ENCODE measurements at regions not wholly inside any gene's neighbourhood (a gene's known extent, or its start where the extent isn't known, plus 50 kb on each side); places are given as distances from the start of the nearest gene placed in this dataset.

- Mint-ChIP-seq H3K9me3 (ENCODE audit: unreplicated experiment) (no peaks in the 10 kb centered on the region), H3K4me1 (ENCODE audit: low read depth, unreplicated experiment) (no peaks in the 10 kb centered on the region), H3K27ac (ENCODE audit: unreplicated experiment) (no peak overlapping the region), H3K4me3 (ENCODE audit: unreplicated experiment) (no peak overlapping the region), H3K36me3 (ENCODE audit: insufficient read depth, unreplicated experiment) (no peaks in the 10 kb centered on the region), H3K27me3 (ENCODE audit: insufficient read depth, unreplicated experiment) (no peaks in the 10 kb centered on the region)
- POLR2A ChIA-PET, result no interaction called here
- H3K4me3 ChIP-seq (ENCODE audit: low read depth, low read length), result no peak overlapping the region
- no peaks in the 10 kb centered on the region for H3K9me3 ChIP-seq
- no peak for TF ChIP-seq CTCF (IDR thresholded peaks at IDR 0.05; ENCODE audit: insufficient read depth in 1 of 2, low read depth in 1 of 2, low read length in 1 of 2, severe bottlenecking in 1 of 2, unreplicated experiment in 1 of 2)
- intact Hi-C loops (cut with micrococcal nuclease; ENCODE audit: unreplicated experiment), result no loop called here
- DNase-seq, result no peak
- CTCF ChIA-PET, result no interaction called here
- H3K4me1 ChIP-seq, result no peaks in the 10 kb centered on the region
- no peaks in the 10 kb centered on the region for H3K36me3 ChIP-seq (ENCODE audit: control insufficient read depth, insufficient read depth, low read length)
- H3K27me3 ChIP-seq (replicated peaks; ENCODE audit: control insufficient read depth, insufficient read depth, low read length), result no peaks in the 10 kb centered on the region
- BruUV-seq (replicated peaks), result no TSS peak
Measured at GRCh38 chr17:14731591-14731990, 430.7 kb downstream of the HS3ST3B1 start.

DNA sequence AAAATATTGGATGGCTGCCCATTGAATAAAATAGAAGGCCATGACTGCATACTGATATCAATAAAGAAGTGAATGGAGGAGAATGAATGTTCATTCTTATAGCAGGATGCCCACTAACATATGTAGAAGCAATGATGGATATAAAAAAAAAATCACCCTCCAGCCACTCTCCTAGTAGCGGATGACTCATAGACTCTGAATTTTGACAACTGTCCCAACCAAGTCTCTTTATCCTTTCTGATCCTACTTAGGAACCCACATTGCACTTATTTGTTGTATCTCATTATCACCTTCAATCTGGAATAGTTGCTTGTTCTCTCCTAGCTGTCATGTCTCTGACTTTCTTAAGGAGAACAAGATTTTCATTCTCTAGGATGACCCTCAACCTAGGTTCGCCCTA is 429.9 kb downstream of the HS3ST3B1 start:
- Histone ChIP-seq H3K36me3 (ENCODE audit: control insufficient read depth, insufficient read depth, low read length) (no peaks in the 10 kb centered on the region), H3K27me3 (replicated peaks; ENCODE audit: control insufficient read depth, insufficient read depth, low read length) (no peaks in the 10 kb centered on the region), H3K9me3 (no peaks in the 10 kb centered on the region), H3K4me1 (no peaks in the 10 kb centered on the region), H3K4me3 (ENCODE audit: low read depth, low read length) (no peak overlapping the region)
- no TSS peak for BruUV-seq (replicated peaks)
- DNase-seq, result no peak
- intact Hi-C loops (cut with micrococcal nuclease; ENCODE audit: unreplicated experiment), result no loop called here
- H3K27me3 Mint-ChIP-seq (ENCODE audit: insufficient read depth, unreplicated experiment), result no peaks in the 10 kb centered on the region
- ChIA-PET CTCF (no interaction called here), POLR2A (no interaction called here)
- no peak overlapping the region for H3K27ac Mint-ChIP-seq (ENCODE audit: unreplicated experiment)
- H3K9me3 Mint-ChIP-seq (ENCODE audit: unreplicated experiment), result no peaks in the 10 kb centered on the region
- H3K4me3 Mint-ChIP-seq (ENCODE audit: unreplicated experiment), result no peak overlapping the region
- H3K4me1 Mint-ChIP-seq (ENCODE audit: low read depth, unreplicated experiment), result no peaks in the 10 kb centered on the region
- H3K36me3 Mint-ChIP-seq (ENCODE audit: insufficient read depth, unreplicated experiment), result no peaks in the 10 kb centered on the region
- TF ChIP-seq CTCF (IDR thresholded peaks at IDR 0.05; ENCODE audit: insufficient read depth in 1 of 2, low read depth in 1 of 2, low read length in 1 of 2, severe bottlenecking in 1 of 2, unreplicated experiment in 1 of 2), result no peak

DNA sequence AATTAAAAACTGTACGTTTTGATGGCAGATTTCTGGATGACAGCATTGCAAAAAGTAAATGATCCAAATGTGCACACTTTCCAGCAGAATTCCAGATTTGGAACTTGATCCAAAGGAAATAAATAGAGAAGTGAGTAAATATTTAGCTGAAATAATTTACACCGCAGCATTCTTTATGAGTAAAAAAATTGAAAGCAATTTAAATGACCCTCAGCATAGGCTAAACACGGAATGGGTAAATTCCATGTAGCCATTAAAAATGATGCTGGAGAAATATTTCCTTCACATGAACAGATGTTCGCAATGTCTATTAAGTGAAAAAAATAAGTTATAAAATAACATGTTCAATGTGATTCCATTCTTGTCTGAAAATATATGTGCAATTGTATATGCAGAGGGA is 424.8 kb downstream of the HS3ST3B1 start:
- no peaks in the 10 kb centered on the region for H3K9me3 Mint-ChIP-seq (ENCODE audit: unreplicated experiment)
- H3K9me3 ChIP-seq, result no peaks in the 10 kb centered on the region
- H3K36me3 Mint-ChIP-seq (ENCODE audit: insufficient read depth, unreplicated experiment), result no peaks in the 10 kb centered on the region
- no peak overlapping the region for H3K4me3 ChIP-seq (ENCODE audit: low read depth, low read length)
- H3K27ac Mint-ChIP-seq (ENCODE audit: unreplicated experiment), result no peak overlapping the region
- no peaks in the 10 kb centered on the region for H3K27me3 Mint-ChIP-seq (ENCODE audit: insufficient read depth, unreplicated experiment)
- no peaks in the 10 kb centered on the region for H3K4me1 Mint-ChIP-seq (ENCODE audit: low read depth, unreplicated experiment)
- ChIA-PET POLR2A (no interaction called here), CTCF (no interaction called here)
- H3K36me3 ChIP-seq (ENCODE audit: control insufficient read depth, insufficient read depth, low read length), result no peaks in the 10 kb centered on the region
- H3K4me3 Mint-ChIP-seq (ENCODE audit: unreplicated experiment), result no peak overlapping the region
- BruUV-seq (replicated peaks), result no TSS peak
- no peaks in the 10 kb centered on the region for H3K4me1 ChIP-seq
- H3K27me3 ChIP-seq (replicated peaks; ENCODE audit: control insufficient read depth, insufficient read depth, low read length), result no peaks in the 10 kb centered on the region
- intact Hi-C loops (cut with micrococcal nuclease; ENCODE audit: unreplicated experiment), result no loop called here
- TF ChIP-seq CTCF (IDR thresholded peaks at IDR 0.05; ENCODE audit: insufficient read depth in 1 of 2, low read depth in 1 of 2, low read length in 1 of 2, severe bottlenecking in 1 of 2, unreplicated experiment in 1 of 2), result no peak
- DNase-seq, result no peak

Data from Caco-2 (cell line).